LNCAP (cell line): ENCODE measurements at regions not wholly inside any gene's neighbourhood (a gene's known extent, or its start where the extent isn't known, plus 50 kb on each side); places are given as distances from the start of the nearest gene placed in this dataset.

Source experiments
- CTCF ChIP-seq: fragments of 450-650 bp; IDR thresholded peaks from 2 replicates; pipeline ENCODE4 v1.5.1; 2017; ENCODE audit warnings: mild to moderate bottlenecking

- no peak for TF ChIP-seq CTCF
Observed at GRCh38 chr21:28568692-28569091, 424.0 kb downstream of the LTN1 start.

GRCh38 chr21:28561772-28562171 lies 430.9 kb downstream of the LTN1 start:
- TF ChIP-seq CTCF = no peak

GRCh38 chr21:28554660-28555475 lies 437.8 kb downstream of the LTN1 start:
- no peak for TF ChIP-seq CTCF

GRCh38 chr21:28550057-28550825 lies 442.4 kb downstream of the LTN1 start:
- no peak for TF ChIP-seq CTCF

GRCh38 chr21:28548291-28548690 lies 444.4 kb downstream of the LTN1 start:
- TF ChIP-seq CTCF = no peak

- no peak for TF ChIP-seq CTCF
Observed at GRCh38 chr21:28547766-28548165, 444.9 kb downstream of the LTN1 start.

GRCh38 chr21:28543975-28544374 lies 448.7 kb downstream of the LTN1 start:
- TF ChIP-seq CTCF = no peak
